ENCODE measurements at regions not wholly inside any gene's neighbourhood (a gene's known extent, or its start where the extent isn't known, plus 50 kb on each side); places are given as distances from the start of the nearest gene placed in this dataset.

DNA sequence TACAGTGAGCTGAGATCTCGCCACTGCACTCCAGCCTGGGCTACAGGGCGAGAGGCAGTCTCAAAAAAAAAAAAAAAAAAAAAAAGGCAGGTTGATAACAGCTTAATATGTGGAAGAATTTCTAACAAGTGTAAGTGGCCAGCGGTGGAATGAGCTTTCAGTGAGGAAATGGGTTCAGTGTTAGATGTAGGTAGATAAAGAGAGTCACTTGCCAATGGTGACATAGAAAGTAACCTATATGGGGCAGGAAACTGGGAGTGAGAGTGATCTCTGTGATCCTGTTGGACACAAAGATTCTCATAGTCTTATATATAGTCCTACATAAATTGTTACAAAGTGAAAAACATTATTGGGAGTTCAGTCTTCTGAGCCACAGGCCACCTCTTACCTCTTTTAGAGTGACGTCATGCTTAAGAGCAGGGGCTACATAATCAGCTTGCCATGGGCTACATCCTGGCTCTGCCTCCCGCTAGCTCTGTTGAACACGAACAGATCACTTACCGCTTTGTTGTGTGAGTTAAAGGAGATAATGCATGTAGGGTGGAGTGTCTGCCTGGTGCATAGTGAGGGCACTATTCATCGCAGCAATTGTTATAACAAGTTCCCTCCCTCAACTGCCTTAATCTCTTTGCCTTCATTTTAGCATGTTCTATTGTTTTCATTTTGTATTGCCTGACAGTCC lies 110.2 kb upstream of the ELAC2 start (continued):
- TF ChIP-seq CBX8 (IDR thresholded peaks at IDR 0.05; ENCODE audit: borderline replicate concordance, low read depth, low read length) (no peak), EP300 (IDR thresholded peaks at IDR 0.05; ENCODE audit: borderline replicate concordance in 1 of 2, low read depth in 2 of 2, low read length in 2 of 2) (no peak), SIX5 (IDR thresholded peaks at IDR 0.05; ENCODE audit: low read depth, low read length) (no peak), BRCA1 (IDR thresholded peaks at IDR 0.05; ENCODE audit: low read depth, low read length) (no peak), SIRT6 (IDR thresholded peaks at IDR 0.05; ENCODE audit: low read length) (no peak), POLR2AphosphoS5 (IDR thresholded peaks at IDR 0.05; ENCODE audit: low read depth, low read length) (no peak)
